Mucosa of stomach (tissue), 1 donor: ENCODE measurements at regions not wholly inside any gene's neighbourhood (a gene's known extent, or its start where the extent isn't known, plus 50 kb on each side); places are given as distances from the start of the nearest gene placed in this dataset.
"Not testable (repeated sequence)": the region's sequence is repeated elsewhere in the genome, so short reads cannot be mapped to it uniquely, and the experiment has no call there.

ENCODE experiments used
- H3K27me3 ChIP-seq: one replicate; pipeline ENCODE4 v1.7.0; 2013; ENCODE audit warnings: mild to moderate bottlenecking, low read length; ENCODE audit not compliant: control insufficient read depth, insufficient read depth
- H3K36me3 ChIP-seq: one replicate; pipeline ENCODE4 v1.7.0; 2013; ENCODE audit warnings: low read length; ENCODE audit not compliant: control insufficient read depth, insufficient read depth
- H3K4me1 ChIP-seq: one replicate; pipeline ENCODE4 v1.7.0; 2013; ENCODE audit warnings: mild to moderate bottlenecking, low read length; ENCODE audit not compliant: control insufficient read depth, insufficient read depth
- H3K4me3 ChIP-seq: one replicate; pipeline ENCODE4 v1.7.0; 2013; ENCODE audit warnings: low read length
- H3K9ac ChIP-seq: one replicate; pipeline ENCODE4 v1.7.0; 2013; ENCODE audit warnings: mild to moderate bottlenecking, low read length, moderate library complexity
- H3K9me3 ChIP-seq: one replicate; pipeline ENCODE4 v1.7.0; 2013; ENCODE audit warnings: mild to moderate bottlenecking, low read length, moderate library complexity; ENCODE audit not compliant: control insufficient read depth
- donor health status: Pancreatic carcinoma.

GRCh38 chr1:228937851-228938536 is 202.7 kb downstream of the RHOU start:
- no peak overlapping the region for H3K4me3 ChIP-seq
- H3K9ac ChIP-seq = no peak overlapping the region
- no peaks in the 10 kb centered on the region for H3K9me3 ChIP-seq
- H3K27me3 ChIP-seq = no peaks in the 10 kb centered on the region
- H3K4me1 ChIP-seq = peaks cover 32% of the 10 kb centered on the region
- no peaks in the 10 kb centered on the region for H3K36me3 ChIP-seq

GRCh38 chr1:228938537-228938901 is 203.2 kb downstream of the RHOU start:
- Histone ChIP-seq H3K4me1 (peaks cover 32% of the 10 kb centered on the region), H3K36me3 (no peaks in the 10 kb centered on the region), H3K9ac (no peak overlapping the region), H3K9me3 (no peaks in the 10 kb centered on the region), H3K4me3 (no peak overlapping the region), H3K27me3 (no peaks in the 10 kb centered on the region)

- H3K36me3 ChIP-seq = no peaks in the 10 kb centered on the region
- no peaks in the 10 kb centered on the region for H3K9me3 ChIP-seq
- H3K4me1 ChIP-seq = peaks cover 29% of the 10 kb centered on the region
- no peak overlapping the region for H3K9ac ChIP-seq
- H3K4me3 ChIP-seq = no peak overlapping the region
- no peaks in the 10 kb centered on the region for H3K27me3 ChIP-seq
Observed at GRCh38 chr1:228939001-228939691, 203.9 kb downstream of the RHOU start.

GRCh38 chr1:228939881-228940392 is 204.7 kb downstream of the RHOU start:
- H3K4me1 ChIP-seq = peaks cover 28% of the 10 kb centered on the region
- H3K4me3 ChIP-seq = no peak overlapping the region
- no peaks in the 10 kb centered on the region for H3K36me3 ChIP-seq
- no peak overlapping the region for H3K9ac ChIP-seq
- no peaks in the 10 kb centered on the region for H3K9me3 ChIP-seq
- no peaks in the 10 kb centered on the region for H3K27me3 ChIP-seq

GRCh38 chr1:228940526-228940925 is 205.2 kb downstream of the RHOU start:
- Histone ChIP-seq H3K9me3 (no peaks in the 10 kb centered on the region), H3K36me3 (no peaks in the 10 kb centered on the region), H3K4me1 (peaks cover 22% of the 10 kb centered on the region), H3K27me3 (no peaks in the 10 kb centered on the region), H3K4me3 (no peak overlapping the region), H3K9ac (no peak overlapping the region)

GRCh38 chr1:228940926-228941325 is 205.6 kb downstream of the RHOU start:
- Histone ChIP-seq H3K27me3 (no peaks in the 10 kb centered on the region), H3K4me3 (no peak overlapping the region), H3K9ac (no peak overlapping the region), H3K9me3 (no peaks in the 10 kb centered on the region), H3K4me1 (peaks cover 18% of the 10 kb centered on the region), H3K36me3 (no peaks in the 10 kb centered on the region)

- no peaks in the 10 kb centered on the region for H3K36me3 ChIP-seq
- no peak overlapping the region for H3K4me3 ChIP-seq
- no peaks in the 10 kb centered on the region for H3K27me3 ChIP-seq
- H3K9ac ChIP-seq = no peak overlapping the region
- H3K9me3 ChIP-seq = no peaks in the 10 kb centered on the region
- H3K4me1 ChIP-seq = peaks cover 11% of the 10 kb centered on the region
Observed at GRCh38 chr1:228941666-228942065, 206.4 kb downstream of the RHOU start.

GRCh38 chr1:228943436-228943835 is 208.2 kb downstream of the RHOU start:
- peaks cover 8% of the 10 kb centered on the region for H3K4me1 ChIP-seq
- H3K9me3 ChIP-seq = no peaks in the 10 kb centered on the region

GRCh38 chr1:228944296-228944695 is 209.0 kb downstream of the RHOU start:
- no peaks in the 10 kb centered on the region for H3K27me3 ChIP-seq
- H3K4me1 ChIP-seq = peaks cover 11% of the 10 kb centered on the region
- no peaks in the 10 kb centered on the region for H3K9me3 ChIP-seq
- H3K9ac ChIP-seq = no peak overlapping the region
- H3K4me3 ChIP-seq = no peak overlapping the region
- no peaks in the 10 kb centered on the region for H3K36me3 ChIP-seq

More at GRCh38 chr1:228943436-228943835, 208.2 kb downstream of the RHOU start:
- Histone ChIP-seq H3K27me3 (no peaks in the 10 kb centered on the region), H3K36me3 (no peaks in the 10 kb centered on the region), H3K9ac (no peak overlapping the region), H3K4me3 (no peak overlapping the region)

GRCh38 chr1:228944935-228945371 is 209.7 kb downstream of the RHOU start:
- Histone ChIP-seq H3K9ac (no peak overlapping the region), H3K4me1 (peaks cover 13% of the 10 kb centered on the region), H3K9me3 (no peaks in the 10 kb centered on the region)

GRCh38 chr1:228945885-228946284 is 210.6 kb downstream of the RHOU start:
- Histone ChIP-seq H3K9me3 (no peaks in the 10 kb centered on the region), H3K9ac (no peak overlapping the region), H3K4me1 (peaks cover 11% of the 10 kb centered on the region), H3K36me3 (no peaks in the 10 kb centered on the region), H3K27me3 (no peaks in the 10 kb centered on the region), H3K4me3 (no peak overlapping the region)

More at GRCh38 chr1:228944935-228945371, 209.7 kb downstream of the RHOU start:
- Histone ChIP-seq H3K36me3 (no peaks in the 10 kb centered on the region), H3K4me3 (no peak overlapping the region), H3K27me3 (no peaks in the 10 kb centered on the region)

- not testable (repeated sequence) for H3K9ac ChIP-seq, H3K4me1 ChIP-seq, H3K36me3 ChIP-seq, H3K4me3 ChIP-seq, H3K9me3 ChIP-seq, H3K27me3 ChIP-seq
Observed at GRCh38 chr1:228949617-228950016, 214.3 kb downstream of the RHOU start.
